Tibial nerve (tissue), 3 donors: ENCODE measurements at regions not wholly inside any gene's neighbourhood (a gene's known extent, or its start where the extent isn't known, plus 50 kb on each side); places are given as distances from the start of the nearest gene placed in this dataset.

Experiments used
- EP300 ChIP-seq, 2 donors: sonication (generic); formaldehyde crosslinking; IDR thresholded peaks; one replicate each; pipeline ENCODE4 v1.6.1; 2017; ENCODE audit warnings: antibody characterized with exemption in 2 of 2, mild to moderate bottlenecking in 1 of 2
- POLR2A ChIP-seq, 2 donors: fragments of 450-650 bp; IDR thresholded peaks; one replicate each; pipeline ENCODE4 v1.6.1; 2017; ENCODE audit warnings: antibody characterized with exemption in 2 of 2, mild to moderate bottlenecking in 2 of 2, moderate library complexity in 2 of 2

DNA sequence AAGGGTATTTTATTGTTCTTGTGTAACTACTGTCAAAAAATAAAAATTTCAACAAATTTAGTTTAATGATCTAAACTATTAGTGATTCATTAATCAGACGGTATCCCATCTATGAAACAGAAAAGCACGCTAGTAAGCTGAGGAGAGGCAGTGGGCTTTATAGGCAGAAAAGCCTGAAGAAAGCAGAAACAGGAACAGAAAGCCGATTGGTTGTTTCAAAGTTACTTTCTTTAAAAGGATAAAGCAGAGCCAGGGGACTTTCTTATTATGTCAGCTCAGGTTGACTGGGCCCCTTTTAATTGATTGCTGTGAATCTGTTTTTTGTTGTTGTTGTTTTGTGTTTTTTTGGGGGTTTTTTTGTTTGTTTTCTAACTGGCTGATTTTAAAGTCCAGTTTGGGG is 105.5 kb downstream of the TES start:
- TF ChIP-seq EP300 (IDR thresholded peaks at IDR 0.05) (no peak), POLR2A (IDR thresholded peaks at IDR 0.05) (no peak)
